ENCODE measurements at regions not wholly inside any gene's neighbourhood (a gene's known extent, or its start where the extent isn't known, plus 50 kb on each side); places are given as distances from the start of the nearest gene placed in this dataset.
"Not testable (repeated sequence)": the region's sequence is repeated elsewhere in the genome, so short reads cannot be mapped to it uniquely, and the experiment has no call there.

GRCh38 chr6:3672339-3672738 is 79.2 kb downstream of the PXDC1 start:
- DNase-seq: not testable (repeated sequence)

- no peak for DNase-seq
These were observed 80.1 kb downstream of the PXDC1 start for GRCh38 chr6:3671382-3671781.

- no peak for DNase-seq
These were observed 81.2 kb downstream of the PXDC1 start for GRCh38 chr6:3670356-3670755.

DNA sequence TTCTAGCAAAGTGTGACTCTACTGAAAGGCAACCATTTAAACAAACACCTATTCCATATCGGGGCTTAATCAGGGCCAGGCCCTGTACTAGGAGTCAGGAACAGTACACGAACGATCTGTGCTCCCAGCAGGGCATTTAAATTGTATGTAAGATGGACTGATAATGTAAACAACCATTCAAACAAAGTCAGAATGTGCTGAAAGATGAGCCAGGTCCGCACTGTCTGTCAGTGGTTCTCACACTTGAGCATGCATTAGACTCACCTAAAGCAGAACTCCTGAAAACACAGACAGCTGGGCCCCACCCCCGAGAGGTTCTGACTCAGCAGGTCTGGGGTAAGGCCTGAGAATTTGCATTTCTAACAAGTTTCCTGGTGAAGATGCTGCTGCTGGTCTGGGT is 81.6 kb downstream of the PXDC1 start:
- DNase-seq: no peak

DNA sequence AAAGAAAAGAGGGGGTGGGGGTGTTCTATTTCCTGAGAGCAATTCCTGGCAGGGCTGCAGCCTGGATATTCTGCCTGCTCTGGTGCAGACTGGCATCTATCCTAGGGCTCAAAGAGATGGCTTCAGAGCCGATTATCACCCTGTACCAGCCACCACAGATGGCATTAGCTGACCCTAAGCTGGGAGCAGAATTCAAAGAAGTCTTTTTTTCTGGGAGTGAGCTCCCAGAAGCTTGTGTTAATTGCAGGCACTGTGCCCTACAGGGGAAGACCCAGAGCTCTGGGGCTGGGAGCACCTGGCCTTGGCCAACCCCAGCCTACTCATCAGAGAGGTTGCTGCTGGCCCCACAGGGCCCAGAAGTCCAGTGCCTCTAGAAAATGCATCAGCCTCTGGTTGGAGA is 85.9 kb downstream of the PXDC1 start:
- DNase-seq: no peak

GRCh38 chr6:3664625-3665041 is 86.9 kb downstream of the PXDC1 start:
- no peak for DNase-seq

GRCh38 chr6:3663811-3664210 is 87.7 kb downstream of the PXDC1 start:
- no peak for DNase-seq

DNA sequence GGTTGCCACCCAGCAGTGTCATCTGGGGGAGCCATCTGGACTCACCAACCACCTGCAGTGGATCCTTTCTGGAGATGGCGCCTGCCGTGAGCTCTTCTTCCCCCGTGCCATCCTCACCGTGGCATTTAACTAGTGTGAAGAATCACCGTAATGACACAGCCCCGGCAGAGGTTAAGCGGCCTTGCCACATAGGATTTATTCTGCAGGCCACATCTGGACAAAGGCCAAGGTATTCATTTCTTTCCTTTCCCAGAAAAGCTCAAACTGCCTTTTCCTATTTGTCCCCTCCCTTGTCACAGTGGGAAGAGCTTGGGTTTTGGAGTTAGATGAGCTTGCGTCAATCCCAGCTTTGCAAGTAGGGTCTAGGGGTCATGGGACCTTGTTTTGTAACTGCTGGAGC is 88.4 kb downstream of the PXDC1 start:
- no peak for DNase-seq

DNA sequence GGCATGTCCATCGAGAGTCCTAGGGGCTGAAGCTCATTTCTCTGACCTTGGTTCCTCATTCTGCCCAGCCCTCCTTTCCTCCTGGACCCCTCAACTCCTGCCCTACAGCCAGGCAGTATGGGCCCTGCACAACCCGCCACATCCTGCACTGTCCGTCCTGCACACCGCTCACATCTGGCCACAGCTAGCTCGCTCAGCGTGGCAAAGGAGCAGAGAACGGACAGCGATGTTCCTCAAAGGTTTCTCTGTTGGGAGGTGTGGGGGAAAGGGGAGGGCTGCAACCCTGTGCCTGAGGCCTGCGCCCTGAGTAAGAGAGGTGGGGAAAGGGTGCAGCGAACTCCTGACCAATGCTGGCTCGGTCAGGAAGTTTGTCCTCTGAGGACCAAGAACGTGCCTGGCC is 90.1 kb downstream of the PXDC1 start:
- no peak for DNase-seq

GRCh38 chr6:3660473-3660872 is 91.0 kb downstream of the PXDC1 start:
- DNase-seq: no peak

DNA sequence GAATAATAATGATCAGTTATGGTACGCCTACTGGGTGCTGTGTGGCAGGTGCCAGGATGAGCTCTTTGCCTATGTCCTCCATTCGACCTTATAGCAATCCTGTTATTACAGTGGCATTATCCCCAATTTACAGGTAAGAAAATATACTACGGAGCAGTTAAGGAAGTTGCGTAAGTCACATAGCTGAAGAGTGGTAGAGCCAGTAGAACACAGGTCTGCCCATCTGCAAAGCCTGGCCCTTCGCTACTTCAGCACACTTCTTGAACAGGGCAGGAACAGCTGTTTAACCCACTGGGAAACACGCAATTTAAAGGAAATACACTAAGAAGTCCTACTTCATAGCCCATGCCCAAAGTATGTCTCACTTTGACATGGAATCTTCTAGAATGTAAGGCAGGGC is 91.8 kb downstream of the PXDC1 start:
- DNase-seq: no peak

- no peak for DNase-seq
These were observed 95.4 kb downstream of the PXDC1 start for GRCh38 chr6:3656076-3656475.

DNA sequence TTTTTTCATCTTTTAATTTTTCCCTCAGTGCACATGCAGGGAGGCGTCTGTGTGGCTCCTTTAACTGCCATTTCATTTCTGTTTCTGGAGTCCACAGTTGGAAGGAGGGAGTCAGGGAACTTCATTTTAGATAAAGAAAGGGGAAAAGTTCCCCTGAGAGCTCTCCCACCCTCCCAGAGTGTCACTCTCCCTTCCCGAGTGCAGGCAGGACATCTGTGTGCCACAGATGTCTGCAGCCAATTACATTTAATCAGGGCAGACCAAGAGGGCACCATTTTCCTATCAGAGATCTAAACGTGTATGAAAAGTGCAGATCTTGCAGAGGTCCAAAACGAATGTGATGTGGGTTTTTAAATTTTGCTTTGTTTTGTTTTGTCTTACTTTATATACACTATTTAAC is 96.6 kb downstream of the PXDC1 start:
- peak; percentile 44 for DNase-seq

DNA sequence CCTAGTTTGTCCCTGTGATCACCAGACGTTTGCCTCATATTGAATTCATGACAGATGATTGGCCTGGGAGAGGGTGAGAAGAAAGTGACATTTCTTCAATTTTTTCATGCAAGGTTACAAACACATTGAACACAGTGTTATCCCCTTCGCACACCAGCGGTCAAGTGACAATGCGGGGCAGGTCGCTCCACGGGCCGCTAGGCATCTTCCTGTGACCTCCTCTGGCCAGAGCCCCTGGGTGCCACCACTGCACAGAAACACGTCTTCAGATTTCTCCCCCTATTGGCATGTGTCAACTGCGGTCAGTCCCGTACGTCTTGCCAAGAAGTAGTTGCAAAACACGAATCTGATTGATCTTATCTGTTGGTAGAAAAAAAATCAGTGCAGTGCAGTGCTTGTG is 97.1 kb downstream of the PXDC1 start:
- DNase-seq: no peak

DNA sequence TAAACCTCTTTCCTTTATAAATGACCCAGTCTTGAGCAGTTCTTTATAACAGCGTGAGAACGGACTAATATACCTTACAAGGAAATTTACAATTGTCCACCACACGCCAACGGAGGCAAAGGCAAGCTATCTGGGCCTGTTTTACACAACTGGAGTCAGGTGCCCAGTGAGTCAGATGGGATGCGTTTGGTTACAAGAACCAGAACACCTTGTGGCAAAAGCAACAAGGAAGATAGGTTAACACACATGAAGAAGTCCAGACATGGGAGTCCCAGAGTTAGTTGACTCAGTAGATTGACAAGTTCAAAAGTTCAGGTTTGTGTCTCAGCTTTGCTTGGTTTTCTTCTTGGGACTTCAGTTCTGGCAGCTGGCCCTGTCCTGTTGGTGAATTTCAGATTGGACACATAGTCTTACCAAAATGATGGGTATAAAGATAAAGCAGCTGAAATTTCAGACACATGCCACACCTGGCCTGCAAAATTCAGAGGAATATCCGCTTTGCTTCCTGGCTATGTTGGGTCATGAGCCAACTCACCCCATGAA is 97.9 kb downstream of the PXDC1 start:
- DNase-seq: no peak

- DNase-seq: no peak
These were observed 99.7 kb downstream of the PXDC1 start for GRCh38 chr6:3651698-3652229.

DNA sequence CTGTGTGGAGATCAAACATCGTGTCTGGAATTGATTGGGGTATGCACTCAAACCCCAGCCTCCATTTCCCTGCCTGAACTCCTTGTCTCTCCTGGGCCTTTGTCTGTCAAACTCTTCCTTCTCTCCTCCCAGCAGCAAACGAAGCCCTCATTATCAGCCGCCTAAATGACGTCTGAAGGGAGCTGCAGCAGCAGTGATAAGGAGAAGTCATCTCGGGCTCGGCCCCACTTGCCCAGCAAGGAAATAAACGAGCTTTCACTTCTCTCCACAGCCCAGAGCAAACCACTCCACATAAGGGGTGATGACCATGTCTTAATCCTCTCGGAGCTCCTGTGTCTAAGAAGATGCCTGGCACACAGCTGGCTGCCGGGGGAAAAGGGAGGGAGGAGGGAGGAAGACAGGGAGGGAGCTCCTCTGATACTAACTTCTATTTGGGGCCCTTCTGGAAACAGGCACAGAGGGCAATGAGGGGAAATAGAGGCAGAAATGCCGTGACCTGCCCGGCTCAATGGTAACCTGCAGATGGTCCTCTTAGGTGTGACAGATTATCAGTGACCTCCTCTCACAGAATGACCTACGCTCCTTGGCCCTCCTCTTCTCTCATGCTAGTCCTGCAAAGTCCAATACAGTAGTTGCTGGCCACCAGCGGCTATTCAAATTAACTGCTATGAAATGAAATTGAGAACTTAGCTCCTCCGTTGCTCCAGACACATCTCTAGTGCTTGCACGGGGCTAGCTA is 100.4 kb downstream of the PXDC1 start:
- no peak for DNase-seq

DNA sequence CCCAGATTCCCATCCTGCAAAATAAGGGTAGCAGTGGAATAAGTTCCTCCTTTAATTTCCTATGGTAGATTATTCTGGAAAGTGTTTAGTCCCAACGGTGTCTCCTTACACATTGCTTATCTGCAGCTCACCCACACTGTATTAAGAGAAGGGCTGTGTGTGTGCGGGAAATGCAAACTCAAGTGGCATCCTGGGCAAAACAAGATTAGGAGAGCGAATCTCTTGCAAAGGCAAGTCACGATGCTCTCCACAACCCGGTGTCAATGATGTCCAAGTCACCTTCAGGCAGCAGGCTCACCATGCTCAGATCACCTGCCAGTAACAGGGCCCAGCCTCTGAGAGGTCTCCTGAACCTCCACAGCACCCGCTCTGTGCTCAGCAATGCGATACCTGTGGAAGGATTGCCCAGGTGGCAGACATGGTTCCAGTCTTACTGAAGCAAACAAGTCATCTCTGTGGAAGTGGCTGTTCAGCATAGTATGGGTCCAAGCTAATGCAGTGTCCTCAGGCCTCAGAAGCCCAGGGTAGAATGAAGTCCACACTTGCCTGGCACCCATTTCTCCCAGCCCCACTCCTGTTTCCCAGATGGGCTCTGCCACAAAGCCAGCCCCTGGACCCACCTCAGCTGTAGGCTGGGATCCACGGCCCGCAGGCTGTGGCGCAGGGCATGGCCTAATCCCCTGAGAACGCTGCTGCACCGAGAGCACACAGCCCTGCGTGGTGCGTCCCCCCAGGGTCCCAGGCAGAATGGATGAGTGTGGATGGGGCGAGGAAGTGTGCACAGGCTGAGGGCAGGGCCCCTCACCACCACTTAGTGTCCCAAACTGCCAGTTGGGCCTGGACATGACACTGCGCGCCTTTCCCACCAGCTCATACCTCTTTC is 101.2 kb downstream of the PXDC1 start:
- no peak for DNase-seq

- DNase-seq: no peak
These were observed 102.8 kb downstream of the PXDC1 start for GRCh38 chr6:3648724-3649123.

DNA sequence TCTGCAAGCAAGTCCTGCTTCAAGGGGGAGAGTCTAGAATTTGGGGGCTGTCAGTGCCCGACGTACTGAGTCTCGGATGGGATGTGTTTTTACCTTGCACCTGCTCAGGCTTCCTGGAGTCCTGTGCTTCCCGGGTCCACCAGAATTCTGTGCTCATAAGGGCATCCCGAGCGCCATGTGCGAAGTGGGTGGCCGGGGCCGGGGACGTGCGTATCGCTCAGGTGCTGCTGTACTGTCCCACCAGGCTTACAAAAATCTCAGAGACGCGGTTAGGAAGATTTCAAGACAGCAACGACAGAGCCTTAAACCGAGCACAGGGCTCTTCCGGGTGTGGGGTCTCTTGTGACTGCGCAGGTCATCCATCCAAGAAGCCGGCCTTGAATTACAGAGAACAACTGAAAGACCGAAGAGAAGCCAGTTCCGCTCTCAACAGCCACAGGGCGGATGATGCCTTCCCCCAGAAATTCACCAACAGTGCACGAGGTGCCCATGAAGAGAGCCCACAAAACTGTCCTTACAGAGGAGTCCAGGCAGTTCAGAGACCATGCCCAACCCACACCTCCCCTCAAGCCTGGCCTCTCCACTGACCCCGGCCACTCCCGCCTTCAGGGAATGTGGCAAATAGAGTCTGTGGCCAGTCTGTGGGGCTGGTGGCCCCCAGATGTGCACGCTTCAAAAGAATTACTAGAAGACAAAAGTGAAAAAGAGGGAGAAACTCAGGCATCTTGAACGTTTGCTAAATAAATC is 104.7 kb downstream of the PXDC1 start:
- DNase-seq: no peak

DNA sequence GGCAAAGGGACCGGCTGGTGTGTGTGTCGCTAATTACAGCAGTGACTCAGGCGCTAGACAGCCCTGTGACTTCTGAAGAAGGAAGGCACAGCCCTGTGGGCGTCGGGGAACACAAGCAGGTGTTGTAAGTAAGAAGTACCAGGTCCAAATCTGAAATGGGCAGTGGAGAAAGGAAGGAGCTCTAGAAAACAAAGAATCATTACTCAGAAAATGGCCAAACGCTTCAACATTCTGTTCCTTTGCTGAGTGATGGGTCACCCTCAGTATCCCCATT is 106.8 kb downstream of the PXDC1 start:
- DNase-seq: no peak

- peak; percentile 18 for DNase-seq
These were observed 107.4 kb downstream of the PXDC1 start for GRCh38 chr6:3643921-3644738.

Data from eye (tissue), 1 donor.